CD4-positive, alpha-beta T cell treated with Interleukin-10 for 1 hour (primary cell): ENCODE measurements at regions not wholly inside any gene's neighbourhood (a gene's known extent, or its start where the extent isn't known, plus 50 kb on each side); places are given as distances from the start of the nearest gene placed in this dataset.

ENCODE experiments used
- DNase-seq: peaks from one replicate; pipeline ENCODE4 v3.0.0-alpha.2; 2020

DNA sequence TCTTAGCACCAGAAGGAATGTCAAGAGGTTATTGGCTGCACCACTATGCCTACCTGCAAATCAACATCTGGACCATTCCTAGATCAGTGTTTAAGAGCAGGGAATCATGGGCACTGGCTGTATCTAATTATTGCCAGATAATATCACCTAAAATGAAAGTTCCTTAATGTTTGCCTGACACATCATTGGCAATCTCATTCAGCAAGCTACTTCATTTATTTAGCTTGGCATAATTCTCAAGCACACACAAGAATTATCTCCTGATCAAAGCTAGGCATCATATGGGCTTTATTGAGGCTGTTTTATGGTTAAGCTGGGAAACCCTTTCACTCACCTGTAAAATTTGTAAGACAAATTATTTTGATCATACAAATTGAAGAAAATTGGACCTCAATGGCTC is 581.7 kb downstream of the INHBA start:
- DNase-seq, result no peak

DNA sequence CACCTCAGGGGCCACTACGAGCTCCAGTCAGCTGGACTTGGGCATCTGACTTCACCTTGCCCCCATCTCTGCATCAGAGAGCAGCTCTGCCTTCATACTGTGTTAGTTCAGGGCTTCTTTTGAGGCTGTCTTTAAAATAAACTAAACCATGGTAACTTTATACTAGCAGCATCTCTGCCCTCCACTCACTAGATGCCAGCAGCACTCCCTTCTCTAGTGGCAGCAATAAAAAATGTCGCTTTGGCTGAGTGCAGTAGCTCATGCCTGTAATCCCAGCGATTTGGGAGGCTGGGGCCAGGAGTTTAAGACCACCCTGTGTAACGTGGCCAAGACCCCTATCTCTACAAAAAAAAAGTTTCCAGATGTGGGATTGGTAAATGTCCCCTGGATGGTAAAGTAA is 584.4 kb downstream of the INHBA start:
- DNase-seq, result no peak

DNA sequence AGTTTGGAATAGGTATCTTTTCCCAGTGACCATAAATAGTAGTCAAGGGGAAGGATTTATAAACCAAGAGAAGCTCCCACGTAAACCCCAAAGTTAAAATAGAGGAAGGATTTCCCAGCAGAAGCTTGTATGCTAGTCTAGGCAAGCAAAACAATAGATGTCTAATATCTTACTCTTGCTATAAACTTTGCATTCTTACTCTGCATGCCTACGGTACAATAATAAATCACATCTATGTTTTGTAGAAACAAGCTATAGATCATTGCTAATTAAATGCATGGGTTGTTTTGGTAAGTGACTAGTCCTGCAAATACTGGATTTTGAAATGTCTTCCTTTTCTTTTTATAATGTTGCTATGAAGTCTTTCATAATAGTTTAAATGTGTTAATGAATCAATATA is 585.5 kb downstream of the INHBA start:
- no peak for DNase-seq

DNA sequence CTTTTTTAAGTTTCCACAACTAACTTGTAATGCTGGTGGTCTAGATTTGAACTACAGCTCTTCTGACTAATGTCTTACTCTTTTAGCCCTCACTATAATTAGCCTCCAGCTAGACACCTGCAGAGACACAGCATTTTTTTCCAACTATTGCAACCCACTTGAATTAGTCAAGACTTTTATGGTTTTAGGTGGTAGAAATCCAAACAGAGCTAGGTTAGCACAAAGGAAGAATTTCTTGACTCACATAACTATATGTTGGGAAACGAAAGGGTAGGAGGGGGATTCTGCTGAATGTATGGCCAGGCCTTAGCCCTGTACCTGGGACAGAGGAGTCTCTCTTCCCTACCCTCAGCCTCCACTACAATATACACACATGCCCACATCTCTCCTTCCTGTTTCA is 586.1 kb downstream of the INHBA start:
- DNase-seq, result no peak

DNA sequence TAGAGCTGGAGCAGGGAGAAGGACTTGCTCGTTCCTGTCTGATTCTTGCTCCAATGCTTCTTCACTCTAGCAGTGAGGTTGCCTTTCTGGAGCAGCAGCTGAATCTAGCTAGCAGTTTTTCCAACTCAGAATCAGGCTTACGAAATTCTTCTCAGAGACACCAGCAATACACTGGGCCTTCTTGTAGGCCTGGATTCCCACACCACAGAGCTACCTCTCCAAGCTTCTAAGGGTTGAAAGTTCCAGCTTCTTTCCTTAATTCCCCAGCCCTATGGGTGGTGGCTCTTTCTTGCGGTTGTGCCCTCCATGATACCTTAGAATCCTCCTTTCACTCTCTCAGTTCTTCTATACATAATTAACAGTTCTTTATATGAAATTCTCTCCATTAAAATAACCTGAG is 586.6 kb downstream of the INHBA start:
- no peak for DNase-seq

DNA sequence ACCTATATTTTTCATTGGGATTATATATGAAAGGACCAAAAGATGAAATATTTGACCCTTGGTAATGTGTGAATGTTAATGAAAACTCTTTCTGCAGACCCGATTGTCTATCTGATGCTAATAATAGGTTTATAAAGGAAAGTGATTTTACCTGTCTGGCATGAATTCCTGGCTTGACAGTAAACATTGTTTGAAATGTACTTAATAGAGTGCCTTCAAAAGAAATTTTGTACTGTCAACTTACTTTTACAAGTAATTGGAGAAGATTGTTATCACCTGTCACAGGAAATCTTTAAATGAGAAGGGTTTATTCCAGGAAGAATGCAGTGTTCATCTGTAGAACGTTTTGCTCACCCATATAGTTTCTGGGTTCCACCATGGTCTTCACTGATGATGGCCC is 588.2 kb downstream of the INHBA start:
- no peak for DNase-seq

DNA sequence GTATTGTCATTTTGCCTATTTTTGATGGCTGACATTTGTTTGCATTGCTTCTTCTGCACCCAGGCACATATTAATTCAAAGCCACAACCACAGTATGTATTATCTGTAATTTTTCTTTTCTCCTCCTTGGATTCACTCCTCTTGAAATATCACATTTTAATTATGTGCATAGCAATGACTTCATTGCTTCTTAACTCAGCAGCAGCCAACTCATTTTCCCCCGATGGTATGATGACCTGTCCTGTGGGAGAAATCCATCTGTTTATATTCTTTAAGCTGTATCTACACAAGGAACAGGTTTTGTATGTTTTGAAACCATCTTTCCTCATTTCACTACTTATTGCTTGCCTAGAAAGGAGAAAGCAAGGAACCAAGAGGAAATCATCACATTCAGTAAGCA is 588.8 kb downstream of the INHBA start:
- no peak for DNase-seq

DNA sequence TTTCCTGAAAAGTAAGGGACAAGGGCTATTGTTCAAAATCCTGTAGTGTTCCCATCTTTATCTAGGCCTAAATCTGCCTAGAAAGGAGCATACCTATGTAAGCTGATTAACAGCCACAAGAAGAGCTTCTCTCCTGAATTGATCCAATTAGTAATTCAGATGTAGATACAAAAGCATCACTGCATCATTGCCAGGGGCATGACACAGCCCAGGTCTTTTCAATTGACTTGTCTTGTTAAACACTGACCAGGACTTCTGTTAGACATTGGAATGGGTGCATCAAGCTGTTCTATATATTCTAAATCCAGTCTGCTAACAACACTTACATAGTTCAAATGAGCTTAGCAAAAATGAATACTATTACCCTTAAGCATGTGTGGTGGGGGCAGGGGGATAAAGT is 589.2 kb downstream of the INHBA start:
- DNase-seq, result no peak

DNA sequence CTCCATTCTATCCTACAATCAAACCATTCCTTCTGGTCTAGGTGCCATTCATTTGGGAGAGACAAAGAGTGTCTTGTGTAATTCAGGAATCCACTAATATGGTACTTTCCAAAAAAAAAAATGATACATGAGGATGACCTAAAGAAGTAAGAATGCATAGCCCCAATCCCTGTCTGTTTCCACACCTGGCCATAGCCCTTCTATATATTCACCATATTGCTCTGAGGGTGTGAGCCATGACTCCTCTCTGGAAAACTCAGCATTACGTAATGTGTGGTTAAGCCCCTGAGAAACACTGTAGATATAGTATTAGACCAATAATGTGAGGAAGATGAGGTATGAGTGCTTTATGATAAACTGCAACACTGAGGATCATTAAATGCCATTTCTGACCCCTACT is 592.7 kb downstream of the INHBA start:
- no peak for DNase-seq

DNA sequence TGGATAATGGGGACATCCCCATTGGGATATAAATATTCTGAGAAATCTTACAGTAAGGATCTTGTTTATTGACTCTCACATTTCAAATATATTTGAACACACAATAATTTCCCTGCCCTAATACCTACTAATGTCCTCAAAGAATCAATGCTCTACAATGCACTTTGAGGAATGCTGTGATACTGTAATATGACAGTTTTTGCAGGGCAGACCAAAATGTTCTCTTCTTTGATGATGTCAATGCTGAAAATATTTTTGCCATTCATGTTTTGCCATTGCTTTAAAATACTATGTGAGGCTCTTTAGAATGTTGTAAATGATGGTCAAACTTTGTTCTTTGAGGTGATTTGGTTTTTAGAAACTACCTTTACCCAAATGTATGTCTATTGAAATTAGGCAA is 594.1 kb downstream of the INHBA start:
- no peak for DNase-seq

DNA sequence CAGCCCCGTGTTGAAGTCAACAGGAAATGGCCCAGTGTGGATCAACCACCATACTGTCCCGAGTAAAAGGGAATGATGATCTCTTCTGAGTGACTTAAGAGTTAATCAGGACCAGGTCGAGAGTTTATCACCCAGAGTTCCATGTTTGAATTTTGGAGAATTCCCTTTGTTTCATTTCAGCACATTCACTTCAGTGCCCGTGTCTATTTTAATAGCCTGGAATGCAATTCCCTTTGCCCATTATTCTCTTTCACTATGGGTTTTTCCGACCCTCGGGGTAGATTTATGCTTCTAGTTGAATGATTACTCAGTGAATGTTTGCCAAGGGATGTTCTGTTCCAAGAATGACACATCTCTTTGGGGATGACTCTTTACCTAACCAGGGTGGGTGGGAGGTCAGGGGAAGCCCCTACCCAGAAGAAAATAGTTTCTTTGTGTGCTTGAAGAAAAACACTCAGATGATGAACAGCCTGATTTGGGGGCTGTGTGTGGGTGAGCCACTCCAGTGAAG is 594.9 kb downstream of the INHBA start:
- no peak for DNase-seq

DNA sequence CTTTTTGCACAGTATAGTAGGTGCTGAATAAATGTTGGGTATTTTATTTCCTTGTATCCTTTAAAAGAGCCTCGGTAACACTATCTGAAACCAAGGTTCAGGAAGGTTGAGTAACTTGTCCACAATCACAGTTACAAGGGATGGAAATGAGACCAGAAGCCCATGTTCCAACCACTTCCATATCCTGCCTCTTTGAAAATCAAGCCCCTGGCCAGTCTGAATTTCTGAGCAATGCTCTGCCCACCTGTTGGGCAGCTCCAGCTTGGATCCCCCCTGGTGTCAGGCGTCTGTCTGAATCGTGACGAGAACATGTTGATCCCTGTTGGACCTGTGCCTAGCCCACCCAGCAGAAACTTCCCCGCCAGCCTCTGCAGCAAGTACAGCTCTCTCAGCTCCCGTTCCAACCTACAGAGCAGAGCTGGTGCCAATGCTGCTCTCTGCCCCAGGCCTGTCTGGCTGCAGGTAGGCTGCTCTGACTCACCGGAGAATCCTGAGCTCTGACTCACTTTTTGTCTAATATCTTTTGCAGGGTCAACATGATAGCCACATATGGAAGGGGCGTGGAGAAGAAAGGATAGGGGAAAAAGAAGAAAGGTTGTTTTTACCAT is 595.5 kb downstream of the INHBA start:
- DNase-seq, result no peak

DNA sequence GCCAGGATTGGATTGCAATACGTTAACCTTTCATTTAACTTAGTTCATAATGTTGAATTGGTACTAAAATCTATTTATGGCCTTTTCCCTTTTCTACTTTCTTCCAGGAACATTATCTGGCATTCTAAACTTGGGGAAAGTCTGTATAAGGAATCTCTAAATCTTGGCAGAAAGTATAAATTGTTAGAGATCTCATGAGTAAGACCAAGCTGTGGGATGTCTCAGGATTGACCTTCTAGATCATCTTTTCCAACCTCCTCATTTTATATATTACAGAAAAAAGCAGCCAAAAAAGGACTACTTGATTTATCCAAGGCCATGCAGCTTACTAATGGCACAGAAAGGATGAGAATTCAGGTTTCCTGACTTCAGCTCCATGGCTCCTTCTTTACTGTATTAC is 598.3 kb downstream of the INHBA start:
- DNase-seq, result no peak

DNA sequence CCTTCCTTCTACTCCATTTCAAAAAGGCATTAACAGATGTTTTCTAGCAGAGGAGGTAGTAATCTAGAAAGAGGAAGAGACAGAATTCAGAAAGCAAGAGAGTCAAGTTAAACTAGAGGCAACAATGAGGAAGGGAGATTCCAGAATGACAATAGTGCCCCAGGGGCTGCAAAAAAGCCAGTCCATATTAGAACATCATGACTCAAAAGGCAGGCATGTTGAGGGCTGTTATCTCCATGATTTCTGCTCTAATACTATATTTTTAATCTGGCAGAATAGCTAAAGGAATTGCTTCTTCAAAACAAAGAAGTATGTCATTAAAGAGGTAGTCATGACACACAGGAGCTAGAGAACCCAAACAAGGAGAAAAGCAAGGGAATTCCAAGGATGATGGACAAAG is 599.6 kb downstream of the INHBA start:
- no peak for DNase-seq

DNA sequence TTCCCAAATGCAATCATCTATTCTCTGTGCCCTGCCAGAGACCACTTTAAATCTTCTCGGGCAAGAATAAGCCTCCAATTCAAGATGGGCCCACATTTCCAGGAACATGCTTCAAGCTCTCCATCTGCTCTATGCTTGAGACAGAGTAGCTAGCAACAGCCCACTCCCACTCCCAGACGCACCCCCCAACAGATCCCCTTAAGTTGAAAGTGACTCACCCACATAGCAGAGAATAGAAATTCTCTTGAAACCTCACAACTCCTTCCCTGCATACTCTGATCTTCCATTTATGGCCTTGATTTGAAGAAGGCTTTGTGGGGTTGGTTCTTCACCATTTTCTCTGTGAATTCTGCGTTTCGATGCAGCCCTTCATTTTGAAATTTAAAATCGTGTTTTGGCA is 604.0 kb downstream of the INHBA start:
- no peak for DNase-seq

DNA sequence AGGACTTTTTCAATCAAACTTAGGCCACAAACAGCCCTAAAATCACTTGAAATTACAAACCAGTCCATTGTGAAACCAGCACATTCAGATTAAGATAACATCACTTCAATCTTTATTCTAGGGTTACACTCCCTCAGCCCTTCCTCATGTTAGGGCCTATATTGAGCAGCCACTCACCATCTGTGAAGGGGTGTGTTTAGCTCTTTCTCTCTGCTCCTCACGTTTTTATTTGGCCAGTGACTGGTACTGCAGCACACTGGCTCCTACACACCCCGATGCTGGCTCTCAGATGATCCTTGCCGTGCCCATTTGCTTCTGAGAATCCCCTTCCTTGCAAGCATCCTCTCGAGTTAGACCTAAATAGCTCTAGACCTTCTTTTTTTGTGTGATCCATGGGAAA is 604.5 kb downstream of the INHBA start:
- DNase-seq, result no peak

DNA sequence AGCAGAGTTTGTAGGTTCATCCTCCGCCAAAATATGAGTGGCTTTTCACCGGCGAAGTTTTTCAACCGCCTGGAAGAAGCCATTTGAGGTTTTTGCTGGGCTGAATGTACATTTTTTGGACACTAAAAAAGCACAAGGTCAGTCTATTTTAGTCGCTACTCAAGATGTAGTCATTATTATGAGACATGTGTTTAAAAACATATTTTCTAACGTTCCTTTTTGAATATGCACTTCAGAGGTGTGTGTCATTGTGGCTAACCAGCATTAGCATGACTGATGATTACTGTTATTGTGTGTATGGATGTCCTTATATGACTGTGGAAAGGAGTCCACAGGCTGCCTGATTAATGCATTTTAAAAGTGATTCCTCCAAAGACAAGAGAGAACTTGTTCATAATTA is 605.4 kb downstream of the INHBA start:
- no peak for DNase-seq

DNA sequence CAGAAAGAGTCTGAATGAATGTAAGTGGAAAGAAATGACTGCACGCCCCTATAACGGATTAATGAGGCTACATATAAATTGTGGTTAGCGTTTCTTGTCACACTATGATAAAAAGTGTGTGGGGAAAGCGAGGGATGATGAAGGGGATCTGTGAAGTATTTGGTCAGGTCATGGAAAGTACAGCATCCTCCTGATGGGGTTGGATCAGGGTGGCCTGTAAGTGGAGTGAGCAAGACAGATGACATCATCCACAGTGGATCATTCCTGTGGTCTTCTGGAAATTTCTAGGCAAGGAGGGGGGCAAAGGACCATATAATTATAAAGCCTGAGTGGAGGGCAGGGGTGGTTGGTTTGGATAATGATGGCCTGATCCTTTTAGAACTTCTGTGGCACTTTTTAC is 606.0 kb downstream of the INHBA start:
- no peak for DNase-seq

DNA sequence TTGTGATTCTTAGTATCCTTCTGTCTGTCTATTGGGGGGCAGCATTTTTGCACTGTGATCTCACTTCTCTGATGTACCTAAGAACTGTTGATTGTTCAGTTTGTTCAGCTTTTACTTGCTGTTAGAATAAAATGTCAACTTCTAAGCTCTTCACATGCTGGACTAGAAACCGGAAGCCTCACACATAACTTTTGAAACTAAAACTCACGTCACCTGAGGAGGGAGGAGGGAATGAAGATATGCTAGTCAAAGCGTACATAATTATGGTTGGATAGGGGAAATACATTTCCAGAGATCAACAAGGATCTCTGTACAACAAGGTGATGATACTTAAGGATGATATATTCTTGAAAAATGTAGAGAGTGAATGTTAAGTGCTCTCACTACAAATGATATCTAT is 609.7 kb downstream of the INHBA start:
- no peak for DNase-seq

DNA sequence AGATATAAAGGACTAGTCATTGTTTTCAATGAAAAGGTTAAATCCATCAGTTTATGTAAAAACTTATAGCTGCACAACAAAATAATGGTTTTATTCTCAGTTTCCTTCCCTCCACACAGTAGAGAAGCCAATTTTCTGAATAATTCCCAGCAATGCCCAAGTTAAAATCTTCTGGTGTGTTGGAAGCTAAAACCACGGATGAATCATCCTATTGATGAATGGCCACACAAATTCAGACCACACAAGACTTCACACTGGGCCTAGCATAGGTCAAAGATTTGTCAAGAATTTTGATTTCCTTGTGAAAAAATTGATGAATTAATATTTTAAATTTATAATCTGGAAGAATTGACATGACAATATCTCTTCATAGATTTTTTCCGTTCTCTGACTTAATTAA is 617.6 kb downstream of the INHBA start:
- no peak for DNase-seq

DNA sequence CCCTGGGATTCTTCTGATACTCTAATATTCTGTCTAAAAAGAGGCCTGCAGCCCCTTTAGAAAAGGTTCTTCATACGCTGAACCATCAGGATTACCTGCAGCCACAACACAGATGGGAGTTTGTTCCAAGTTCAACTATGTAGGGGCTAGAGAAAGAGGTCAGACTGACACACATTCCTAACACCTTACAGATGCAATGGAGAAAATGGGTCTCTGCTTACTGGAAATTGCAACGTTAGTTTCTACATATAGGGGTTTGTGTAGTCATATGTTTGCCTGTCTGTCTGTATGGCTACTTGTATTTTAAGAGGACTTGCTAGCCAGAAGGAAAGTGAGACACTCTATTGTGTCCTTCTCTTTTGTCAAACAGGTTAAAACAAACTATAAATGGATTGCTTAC is 618.5 kb downstream of the INHBA start:
- DNase-seq, result no peak

DNA sequence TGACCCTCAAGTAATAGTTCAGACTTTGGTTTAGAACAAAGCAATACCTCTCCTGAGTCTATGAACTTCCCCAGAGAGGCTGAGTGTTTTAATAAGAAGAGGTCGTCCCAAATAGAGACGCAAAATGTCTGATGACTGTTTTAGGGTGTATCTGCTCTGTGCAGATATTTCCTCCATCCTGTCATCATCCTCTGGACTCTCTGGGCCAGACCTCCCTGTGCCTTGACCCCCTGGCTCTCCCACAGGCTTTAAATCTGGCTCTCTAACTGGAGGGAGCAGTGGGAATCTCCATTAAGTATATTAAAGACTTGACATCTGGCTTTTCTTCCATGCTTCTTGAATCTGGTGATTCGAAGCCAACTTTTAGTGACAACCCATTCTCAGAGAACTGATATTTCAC is 633.3 kb downstream of the INHBA start:
- DNase-seq, result no peak

DNA sequence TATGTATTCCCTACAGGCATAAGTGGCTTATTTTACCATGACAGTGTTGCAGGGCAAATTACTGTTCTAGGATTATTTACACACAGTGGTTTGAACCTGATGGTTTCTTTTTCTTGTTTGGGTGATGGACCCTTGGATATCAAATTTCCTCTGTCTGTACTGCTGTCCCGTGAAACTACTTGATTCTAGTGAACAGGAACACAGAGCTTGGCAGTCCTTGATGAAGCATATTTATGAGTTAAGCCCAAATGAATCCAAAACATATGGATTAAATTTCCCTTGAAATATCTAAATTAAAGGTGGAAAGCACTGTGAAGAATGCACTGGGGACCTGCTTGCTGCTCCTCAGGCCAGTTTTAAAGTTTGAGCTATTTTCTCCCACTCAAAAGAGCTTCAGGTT is 635.3 kb downstream of the INHBA start:
- no peak for DNase-seq

DNA sequence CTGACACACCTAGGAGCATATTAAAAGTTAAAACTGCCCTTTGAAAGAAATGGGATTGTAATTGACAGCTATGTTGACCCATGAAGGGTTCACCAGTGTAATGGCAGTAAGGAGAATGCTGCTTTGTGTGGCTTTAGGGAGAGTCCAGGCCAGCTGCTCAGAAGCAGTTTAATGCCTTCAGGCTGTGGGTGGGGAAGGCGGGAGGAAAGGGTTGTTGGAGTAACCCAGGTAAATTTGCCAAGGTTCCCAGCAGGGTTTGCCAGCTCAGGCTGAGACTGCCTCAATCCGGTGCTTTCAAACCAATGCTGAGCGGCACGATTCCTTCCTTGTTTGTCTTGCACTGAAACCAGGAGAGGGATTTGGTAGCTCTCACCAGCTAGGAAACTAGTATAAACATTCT is 637.2 kb downstream of the INHBA start:
- DNase-seq, result no peak

DNA sequence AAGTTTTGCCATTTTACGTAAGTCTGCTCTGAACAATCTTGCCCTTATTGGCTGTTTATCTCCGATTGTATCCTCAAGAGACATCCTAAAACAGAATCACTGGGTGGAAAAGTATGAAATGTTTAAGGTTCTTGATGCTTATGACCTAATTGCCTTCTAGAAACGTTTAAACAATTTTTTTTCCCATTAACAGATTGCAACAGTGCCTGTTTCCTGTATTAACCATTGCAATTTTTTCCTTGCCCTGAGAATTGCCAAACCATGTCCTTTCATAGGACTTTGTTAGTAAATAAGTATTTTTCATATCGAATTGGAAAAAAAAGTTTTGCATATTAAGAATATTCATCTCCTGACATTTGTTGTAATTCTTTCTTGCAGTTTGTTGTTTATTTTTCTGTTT is 639.8 kb downstream of the INHBA start:
- no peak for DNase-seq

DNA sequence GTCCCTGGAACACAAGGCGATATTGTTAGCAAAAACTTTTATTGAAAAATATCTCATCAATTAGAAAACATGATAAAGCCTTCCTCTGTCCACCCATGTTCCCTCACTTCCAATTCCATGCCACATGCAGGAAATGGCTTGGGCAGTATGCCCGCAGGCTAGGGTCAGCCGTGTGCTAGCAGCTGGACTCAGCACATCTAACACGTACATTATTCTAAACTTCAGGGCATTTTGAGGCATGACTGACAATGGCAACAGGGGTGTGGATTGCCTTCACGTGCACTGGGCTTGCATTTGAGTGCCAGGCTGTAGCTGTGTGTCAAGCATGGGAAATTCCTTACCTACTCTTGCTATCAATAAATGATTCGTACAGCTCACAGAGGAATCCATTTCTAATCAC is 642.1 kb downstream of the INHBA start:
- DNase-seq, result no peak
